ENCODE measurements at regions not wholly inside any gene's neighbourhood (a gene's known extent, or its start where the extent isn't known, plus 50 kb on each side); places are given as distances from the start of the nearest gene placed in this dataset.

- ATAC-seq (no peak), DNase-seq (no peak)
- Mint-ChIP-seq H3K4me1 (ENCODE audit: low read depth) (no peaks in the 10 kb centered on the region), H3K36me3 (ENCODE audit: insufficient read depth) (no peaks in the 10 kb centered on the region), H3K27me3 (ENCODE audit: low read depth) (peaks cover 8% of the 10 kb centered on the region), H3K4me3 (no peak overlapping the region), H3K9me3 (no peaks in the 10 kb centered on the region)
Measured at GRCh38 chr15:77827860-77828259, 195.1 kb upstream of the LINGO1 start.

GRCh38 chr15:77826006-77826695, 193.4 kb upstream of the LINGO1 start:
- ATAC-seq (no peak), DNase-seq (no peak)
- no peak overlapping the region for H3K4me3 Mint-ChIP-seq
- no peaks in the 10 kb centered on the region for H3K36me3 Mint-ChIP-seq (ENCODE audit: insufficient read depth)
- H3K27me3 Mint-ChIP-seq (ENCODE audit: low read depth), result peaks cover 21% of the 10 kb centered on the region
- H3K4me1 Mint-ChIP-seq (ENCODE audit: low read depth), result no peaks in the 10 kb centered on the region
- H3K9me3 Mint-ChIP-seq, result no peaks in the 10 kb centered on the region

- Mint-ChIP-seq H3K36me3 (ENCODE audit: insufficient read depth) (no peaks in the 10 kb centered on the region), H3K4me3 (no peak overlapping the region), H3K4me1 (ENCODE audit: low read depth) (peaks cover under 1% of the 10 kb centered on the region), H3K27me3 (ENCODE audit: low read depth) (peaks cover 27% of the 10 kb centered on the region), H3K9me3 (no peaks in the 10 kb centered on the region)
- ATAC-seq (no peak), DNase-seq (no peak)
Measured at GRCh38 chr15:77825546-77825945, 192.8 kb upstream of the LINGO1 start.

- ATAC-seq, result no peak
- peaks cover 2% of the 10 kb centered on the region for H3K4me1 Mint-ChIP-seq (ENCODE audit: low read depth)
- peaks cover 30% of the 10 kb centered on the region for H3K27me3 Mint-ChIP-seq (ENCODE audit: low read depth)
- no peak overlapping the region for H3K4me3 Mint-ChIP-seq
- H3K9me3 Mint-ChIP-seq, result no peaks in the 10 kb centered on the region
- no peaks in the 10 kb centered on the region for H3K36me3 Mint-ChIP-seq (ENCODE audit: insufficient read depth)
- DNase-seq, result no peak
Measured at GRCh38 chr15:77825252-77825542, 192.5 kb upstream of the LINGO1 start.

GRCh38 chr15:77824361-77825251, 191.9 kb upstream of the LINGO1 start:
- Mint-ChIP-seq H3K9me3 (no peaks in the 10 kb centered on the region), H3K4me1 (ENCODE audit: low read depth) (peaks cover 2% of the 10 kb centered on the region)

GRCh38 chr15:77823736-77824135, 191.0 kb upstream of the LINGO1 start:
- H3K27me3 Mint-ChIP-seq (ENCODE audit: low read depth), result peaks cover 30% of the 10 kb centered on the region
- no peak for DNase-seq
- H3K4me1 Mint-ChIP-seq (ENCODE audit: low read depth), result peaks cover 2% of the 10 kb centered on the region
- no peak for ATAC-seq
- H3K4me3 Mint-ChIP-seq, result no peak overlapping the region
- H3K9me3 Mint-ChIP-seq, result no peaks in the 10 kb centered on the region
- no peaks in the 10 kb centered on the region for H3K36me3 Mint-ChIP-seq (ENCODE audit: insufficient read depth)

More at GRCh38 chr15:77824361-77825251, 191.9 kb upstream of the LINGO1 start:
- ATAC-seq, result no peak
- no peaks in the 10 kb centered on the region for H3K36me3 Mint-ChIP-seq (ENCODE audit: insufficient read depth)
- H3K27me3 Mint-ChIP-seq (ENCODE audit: low read depth), result peaks cover 30% of the 10 kb centered on the region
- no peak overlapping the region for H3K4me3 Mint-ChIP-seq
- no peak for DNase-seq

- Mint-ChIP-seq H3K4me1 (ENCODE audit: low read depth) (peaks cover 2% of the 10 kb centered on the region), H3K27me3 (ENCODE audit: low read depth) (peaks cover 39% of the 10 kb centered on the region), H3K36me3 (ENCODE audit: insufficient read depth) (no peaks in the 10 kb centered on the region), H3K9me3 (no peaks in the 10 kb centered on the region), H3K4me3 (no peak overlapping the region)
- DNase-seq, result no peak
- ATAC-seq, result no peak
Measured at GRCh38 chr15:77822631-77823230, 190.0 kb upstream of the LINGO1 start.

GRCh38 chr15:77821959-77822256, 189.2 kb upstream of the LINGO1 start:
- ATAC-seq (no peak), DNase-seq (no peak)
- no peak overlapping the region for H3K4me3 Mint-ChIP-seq
- H3K27me3 Mint-ChIP-seq (ENCODE audit: low read depth), result peaks cover 46% of the 10 kb centered on the region
- no peaks in the 10 kb centered on the region for H3K36me3 Mint-ChIP-seq (ENCODE audit: insufficient read depth)
- peaks cover 2% of the 10 kb centered on the region for H3K4me1 Mint-ChIP-seq (ENCODE audit: low read depth)
- no peaks in the 10 kb centered on the region for H3K9me3 Mint-ChIP-seq

GRCh38 chr15:77821188-77821958, 188.7 kb upstream of the LINGO1 start:
- Mint-ChIP-seq H3K27me3 (ENCODE audit: low read depth) (peaks cover 49% of the 10 kb centered on the region), H3K4me3 (no peak overlapping the region)

GRCh38 chr15:77819851-77820728, 187.4 kb upstream of the LINGO1 start:
- DNase-seq (no peak), ATAC-seq (peak in 1 of 2 donors; percentile 33)
- Mint-ChIP-seq H3K9me3 (no peaks in the 10 kb centered on the region), H3K4me3 (no peak overlapping the region), H3K4me1 (ENCODE audit: low read depth) (peaks cover 2% of the 10 kb centered on the region), H3K27me3 (ENCODE audit: low read depth) (peaks cover 47% of the 10 kb centered on the region), H3K36me3 (ENCODE audit: insufficient read depth) (no peaks in the 10 kb centered on the region)

More at GRCh38 chr15:77821188-77821958, 188.7 kb upstream of the LINGO1 start:
- no peak for DNase-seq
- Mint-ChIP-seq H3K4me1 (ENCODE audit: low read depth) (peaks cover 2% of the 10 kb centered on the region), H3K36me3 (ENCODE audit: insufficient read depth) (no peaks in the 10 kb centered on the region), H3K9me3 (no peaks in the 10 kb centered on the region)
- ATAC-seq, result peak; percentile 52

GRCh38 chr15:77819048-77819850, 186.5 kb upstream of the LINGO1 start:
- H3K36me3 Mint-ChIP-seq (ENCODE audit: insufficient read depth), result no peaks in the 10 kb centered on the region
- no peaks in the 10 kb centered on the region for H3K9me3 Mint-ChIP-seq
- no peak for DNase-seq
- H3K4me3 Mint-ChIP-seq, result no peak overlapping the region
- ATAC-seq, result peak; percentile 15 to 16
- H3K27me3 Mint-ChIP-seq (ENCODE audit: low read depth), result peaks cover 47% of the 10 kb centered on the region
- peaks cover 2% of the 10 kb centered on the region for H3K4me1 Mint-ChIP-seq (ENCODE audit: low read depth)

GRCh38 chr15:77818484-77819047, 185.9 kb upstream of the LINGO1 start:
- Mint-ChIP-seq H3K4me1 (ENCODE audit: low read depth) (peaks cover 2% of the 10 kb centered on the region), H3K9me3 (no peaks in the 10 kb centered on the region), H3K27me3 (ENCODE audit: low read depth) (peaks cover 47% of the 10 kb centered on the region), H3K4me3 (no peak overlapping the region), H3K36me3 (ENCODE audit: insufficient read depth) (no peaks in the 10 kb centered on the region)
- DNase-seq (no peak), ATAC-seq (no peak)

GRCh38 chr15:77817434-77817833, 184.7 kb upstream of the LINGO1 start:
- Mint-ChIP-seq H3K9me3 (no peaks in the 10 kb centered on the region), H3K4me3 (no peak overlapping the region), H3K27me3 (ENCODE audit: low read depth) (peaks cover 43% of the 10 kb centered on the region), H3K36me3 (ENCODE audit: insufficient read depth) (no peaks in the 10 kb centered on the region), H3K4me1 (ENCODE audit: low read depth) (peaks cover 2% of the 10 kb centered on the region)
- DNase-seq (no peak), ATAC-seq (no peak)
